ENCODE measurements at regions not wholly inside any gene's neighbourhood (a gene's known extent, or its start where the extent isn't known, plus 50 kb on each side); places are given as distances from the start of the nearest gene placed in this dataset.

DNA sequence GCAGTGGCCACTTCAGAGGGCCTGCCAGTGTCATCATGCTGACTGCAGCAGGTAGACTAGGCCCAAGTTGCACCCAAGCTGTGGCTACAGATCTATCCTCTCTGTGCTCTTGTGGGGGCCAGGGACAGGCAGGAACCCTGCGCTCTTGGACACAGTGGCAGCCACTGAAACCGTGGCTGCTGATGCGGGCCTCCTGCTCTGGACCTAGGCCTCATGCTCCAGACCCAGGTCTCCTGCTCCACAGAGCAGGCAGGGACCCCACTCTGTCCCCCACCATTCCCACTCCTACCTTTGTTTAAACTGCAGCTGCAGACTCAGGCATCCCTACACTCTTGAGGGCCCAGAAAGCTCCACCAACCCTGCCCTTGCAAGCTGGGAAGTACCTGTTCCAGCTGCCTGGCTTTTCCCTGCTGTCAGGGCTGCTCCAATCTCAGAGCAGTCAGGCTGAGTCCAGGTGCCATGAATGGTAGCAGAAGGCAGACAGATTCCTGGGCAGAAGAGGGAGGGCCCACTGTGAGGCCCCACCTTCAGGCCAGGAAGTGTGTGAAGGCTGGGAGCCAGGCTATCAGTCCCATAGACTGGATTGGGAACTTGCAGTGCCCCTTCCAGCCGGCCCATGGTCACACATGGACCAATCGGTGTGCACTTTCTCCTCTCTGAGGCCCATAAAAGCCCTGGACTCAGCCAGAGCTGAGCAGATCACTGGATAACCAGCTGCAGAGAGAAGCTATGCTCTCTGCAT is 634.0 kb upstream of the SEMA3D start:
- no peak overlapping the region for H3K27ac ChIP-seq
- no peaks in the 10 kb centered on the region for H3K27me3 ChIP-seq
- no peaks in the 10 kb centered on the region for H3K4me1 ChIP-seq (ENCODE audit: control insufficient read depth in 1 of 2, insufficient read depth in 1 of 2, low read depth in 1 of 2, low read length in 1 of 2)
- no peaks in the 10 kb centered on the region for H3K36me3 ChIP-seq
- TF ChIP-seq, protein P1, sequence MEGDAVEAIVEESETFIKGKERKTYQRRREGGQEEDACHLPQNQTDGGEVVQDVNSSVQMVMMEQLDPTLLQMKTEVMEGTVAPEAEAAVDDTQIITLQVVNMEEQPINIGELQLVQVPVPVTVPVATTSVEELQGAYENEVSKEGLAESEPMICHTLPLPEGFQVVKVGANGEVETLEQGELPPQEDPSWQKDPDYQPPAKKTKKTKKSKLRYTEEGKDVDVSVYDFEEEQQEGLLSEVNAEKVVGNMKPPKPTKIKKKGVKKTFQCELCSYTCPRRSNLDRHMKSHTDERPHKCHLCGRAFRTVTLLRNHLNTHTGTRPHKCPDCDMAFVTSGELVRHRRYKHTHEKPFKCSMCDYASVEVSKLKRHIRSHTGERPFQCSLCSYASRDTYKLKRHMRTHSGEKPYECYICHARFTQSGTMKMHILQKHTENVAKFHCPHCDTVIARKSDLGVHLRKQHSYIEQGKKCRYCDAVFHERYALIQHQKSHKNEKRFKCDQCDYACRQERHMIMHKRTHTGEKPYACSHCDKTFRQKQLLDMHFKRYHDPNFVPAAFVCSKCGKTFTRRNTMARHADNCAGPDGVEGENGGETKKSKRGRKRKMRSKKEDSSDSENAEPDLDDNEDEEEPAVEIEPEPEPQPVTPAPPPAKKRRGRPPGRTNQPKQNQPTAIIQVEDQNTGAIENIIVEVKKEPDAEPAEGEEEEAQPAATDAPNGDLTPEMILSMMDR (IDR thresholded peaks at IDR 0.05): no peak
- H3K4me3 ChIP-seq (ENCODE audit: low read depth in 1 of 2, low read length in 1 of 2): no peak overlapping the region
- H3K9me3 ChIP-seq: no peaks in the 10 kb centered on the region

DNA sequence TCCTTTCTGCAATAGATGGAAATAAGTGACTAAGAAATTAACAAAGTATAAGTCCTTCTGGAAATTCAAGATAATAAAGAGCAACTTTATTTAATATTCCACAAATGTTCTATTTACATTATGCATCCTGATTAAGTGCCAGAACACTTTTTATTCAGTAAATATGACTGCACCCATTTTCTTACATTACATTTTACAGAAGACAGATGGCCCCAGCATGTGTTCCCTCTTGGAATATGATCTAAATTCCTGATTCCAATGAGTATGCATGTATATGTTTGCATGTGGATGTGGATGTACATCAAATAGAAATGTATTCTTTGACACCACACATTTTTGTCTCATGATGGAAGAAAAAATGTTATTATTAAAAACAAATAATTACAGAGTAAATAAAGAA is 628.7 kb upstream of the SEMA3D start:
- no peaks in the 10 kb centered on the region for H3K9me3 ChIP-seq
- H3K27ac ChIP-seq: no peak overlapping the region
- H3K4me3 ChIP-seq (ENCODE audit: low read depth in 1 of 2, low read length in 1 of 2): no peak overlapping the region
- no peaks in the 10 kb centered on the region for H3K27me3 ChIP-seq
- TF ChIP-seq, protein P1 (IDR thresholded peaks at IDR 0.05): no peak
- H3K4me1 ChIP-seq (ENCODE audit: control insufficient read depth in 1 of 2, insufficient read depth in 1 of 2, low read depth in 1 of 2, low read length in 1 of 2): no peaks in the 10 kb centered on the region
- no peaks in the 10 kb centered on the region for H3K36me3 ChIP-seq

DNA sequence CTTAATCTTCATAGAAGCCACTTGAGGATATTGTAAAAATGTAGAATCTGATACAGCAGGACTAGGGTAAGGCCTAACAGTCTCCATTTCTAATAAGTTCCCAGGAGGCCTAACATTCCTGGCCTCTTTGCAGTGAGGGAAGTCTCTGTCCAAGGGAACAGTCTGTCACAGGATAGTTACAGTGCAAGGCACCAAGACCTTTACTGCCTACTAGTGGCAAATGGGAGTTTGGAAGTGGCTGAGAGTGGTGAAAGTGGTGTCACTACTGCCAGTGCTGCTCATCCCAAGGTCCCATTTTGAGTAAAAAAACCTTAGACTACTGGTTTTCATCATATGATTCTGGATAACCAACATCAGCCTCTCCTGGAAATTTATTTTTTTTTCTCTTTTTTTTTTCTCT is 619.5 kb upstream of the SEMA3D start:
- H3K4me1 ChIP-seq (ENCODE audit: control insufficient read depth in 1 of 2, insufficient read depth in 1 of 2, low read depth in 1 of 2, low read length in 1 of 2): no peaks in the 10 kb centered on the region
- H3K4me3 ChIP-seq (ENCODE audit: low read depth in 1 of 2, low read length in 1 of 2): no peak overlapping the region
- H3K27me3 ChIP-seq: no peaks in the 10 kb centered on the region
- TF ChIP-seq, protein P1 (IDR thresholded peaks at IDR 0.05): no peak
- no peak overlapping the region for H3K27ac ChIP-seq
- H3K9me3 ChIP-seq: no peaks in the 10 kb centered on the region
- no peaks in the 10 kb centered on the region for H3K36me3 ChIP-seq

DNA sequence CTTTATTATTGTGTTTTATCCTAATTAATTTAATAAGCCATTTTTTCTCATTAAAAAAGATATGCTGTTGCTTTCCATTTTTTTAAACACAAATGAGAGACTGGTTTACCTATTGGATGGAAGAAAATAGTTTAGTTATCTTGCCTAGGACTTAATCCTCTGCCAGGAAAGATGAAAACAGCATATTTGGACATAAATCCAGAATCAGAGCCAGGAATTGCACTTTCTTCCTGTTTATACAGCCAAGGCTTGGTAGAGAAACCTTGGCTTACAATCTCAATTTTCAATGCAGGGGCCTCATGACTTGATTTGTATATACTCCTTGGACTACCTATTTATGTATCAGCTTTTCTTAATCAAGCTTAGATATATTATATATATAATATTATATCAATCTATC is 618.8 kb upstream of the SEMA3D start:
- H3K4me3 ChIP-seq (ENCODE audit: low read depth in 1 of 2, low read length in 1 of 2): no peak overlapping the region
- no peaks in the 10 kb centered on the region for H3K27me3 ChIP-seq
- H3K9me3 ChIP-seq: no peaks in the 10 kb centered on the region
- H3K36me3 ChIP-seq: no peaks in the 10 kb centered on the region
- no peak overlapping the region for H3K27ac ChIP-seq
- TF ChIP-seq, protein P1 (IDR thresholded peaks at IDR 0.05): no peak
- no peaks in the 10 kb centered on the region for H3K4me1 ChIP-seq (ENCODE audit: control insufficient read depth in 1 of 2, insufficient read depth in 1 of 2, low read depth in 1 of 2, low read length in 1 of 2)

DNA sequence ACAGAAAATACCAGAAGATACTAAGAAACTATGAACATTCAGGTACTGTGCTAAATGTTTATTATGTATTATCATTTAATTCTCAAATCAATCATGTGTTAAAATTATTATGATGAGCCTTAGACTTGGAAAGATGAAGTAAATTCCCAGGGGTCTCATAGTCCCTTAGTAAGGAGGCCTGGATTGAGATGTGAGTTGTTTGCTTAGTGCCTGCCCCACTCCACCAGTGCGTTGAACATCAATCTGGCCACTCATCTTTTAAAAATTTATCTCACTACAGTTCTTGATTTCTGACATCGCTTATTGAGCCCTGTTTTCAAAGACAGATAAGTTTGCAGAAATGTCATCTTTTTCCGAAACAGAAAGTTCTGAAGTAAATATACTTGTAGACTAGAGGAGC is 618.4 kb upstream of the SEMA3D start:
- no peak overlapping the region for H3K4me3 ChIP-seq (ENCODE audit: low read depth in 1 of 2, low read length in 1 of 2)
- H3K9me3 ChIP-seq: no peaks in the 10 kb centered on the region
- no peaks in the 10 kb centered on the region for H3K4me1 ChIP-seq (ENCODE audit: control insufficient read depth in 1 of 2, insufficient read depth in 1 of 2, low read depth in 1 of 2, low read length in 1 of 2)
- H3K36me3 ChIP-seq: no peaks in the 10 kb centered on the region
- TF ChIP-seq, protein P1 (IDR thresholded peaks at IDR 0.05): no peak
- no peak overlapping the region for H3K27ac ChIP-seq
- no peaks in the 10 kb centered on the region for H3K27me3 ChIP-seq

Data from neutrophil (primary cell).